ENCODE measurements at regions not wholly inside any gene's neighbourhood (a gene's known extent, or its start where the extent isn't known, plus 50 kb on each side); places are given as distances from the start of the nearest gene placed in this dataset.
"Not testable (repeated sequence)": the region's sequence is repeated elsewhere in the genome, so short reads cannot be mapped to it uniquely, and the experiment has no call there.

- no peak for DNase-seq (ENCODE audit: low read depth in 3 of 3)
Measured at GRCh38 chr3:30520699-30521098, 85.7 kb upstream of the TGFBR2 start.

- no peak for DNase-seq (ENCODE audit: low read depth in 3 of 3)
Measured at GRCh38 chr3:30521156-30521715, 85.2 kb upstream of the TGFBR2 start.

- DNase-seq (ENCODE audit: low read depth in 3 of 3) = no peak
Measured at GRCh38 chr3:30522476-30522875, 83.9 kb upstream of the TGFBR2 start.

GRCh38 chr3:30523366-30523765 is 83.0 kb upstream of the TGFBR2 start:
- no peak for DNase-seq (ENCODE audit: low read depth in 3 of 3)

- DNase-seq (ENCODE audit: low read depth in 3 of 3) = no peak
Measured at GRCh38 chr3:30524357-30525040, 81.9 kb upstream of the TGFBR2 start.

- DNase-seq (ENCODE audit: low read depth in 3 of 3) = no peak
Measured at GRCh38 chr3:30526031-30526430, 80.4 kb upstream of the TGFBR2 start.

- no peak for DNase-seq (ENCODE audit: low read depth in 3 of 3)
Measured at GRCh38 chr3:30527186-30527585, 79.2 kb upstream of the TGFBR2 start.

GRCh38 chr3:30527720-30528119 is 78.7 kb upstream of the TGFBR2 start:
- DNase-seq (ENCODE audit: low read depth in 3 of 3) = no peak

- no peak for DNase-seq (ENCODE audit: low read depth in 3 of 3)
Measured at GRCh38 chr3:30530084-30530483, 76.3 kb upstream of the TGFBR2 start.

- DNase-seq (ENCODE audit: low read depth in 3 of 3) = no peak
Measured at GRCh38 chr3:30531017-30531570, 75.3 kb upstream of the TGFBR2 start.

- no peak for DNase-seq (ENCODE audit: low read depth in 3 of 3)
Measured at GRCh38 chr3:30535525-30535924, 70.9 kb upstream of the TGFBR2 start.

GRCh38 chr3:30538791-30539190 is 67.6 kb upstream of the TGFBR2 start:
- no peak for DNase-seq (ENCODE audit: low read depth in 3 of 3)

- no peak for DNase-seq (ENCODE audit: low read depth in 3 of 3)
Measured at GRCh38 chr3:30539206-30539605, 67.2 kb upstream of the TGFBR2 start.

- DNase-seq (ENCODE audit: low read depth in 3 of 3) = no peak
Measured at GRCh38 chr3:30539772-30540171, 66.6 kb upstream of the TGFBR2 start.

GRCh38 chr3:30541156-30541555 is 65.2 kb upstream of the TGFBR2 start:
- not testable (repeated sequence) for DNase-seq (ENCODE audit: low read depth in 3 of 3)

- DNase-seq (ENCODE audit: low read depth in 3 of 3) = no peak
Measured at GRCh38 chr3:30542897-30543296, 63.5 kb upstream of the TGFBR2 start.

- no peak for DNase-seq (ENCODE audit: low read depth in 3 of 3)
Measured at GRCh38 chr3:30544812-30545211, 61.6 kb upstream of the TGFBR2 start.

GRCh38 chr3:30546934-30547333 is 59.5 kb upstream of the TGFBR2 start:
- no peak for DNase-seq (ENCODE audit: low read depth in 3 of 3)

- DNase-seq (ENCODE audit: low read depth in 3 of 3) = no peak
Measured at GRCh38 chr3:30547716-30548115, 58.7 kb upstream of the TGFBR2 start.

GRCh38 chr3:30548600-30548999 is 57.8 kb upstream of the TGFBR2 start:
- no peak for DNase-seq (ENCODE audit: low read depth in 3 of 3)

GRCh38 chr3:30549600-30549999 is 56.8 kb upstream of the TGFBR2 start:
- DNase-seq (ENCODE audit: low read depth in 3 of 3) = no peak

- DNase-seq (ENCODE audit: low read depth in 3 of 3) = no peak
Measured at GRCh38 chr3:30550246-30550645, 56.2 kb upstream of the TGFBR2 start.

GRCh38 chr3:30551266-30551665 is 55.1 kb upstream of the TGFBR2 start:
- DNase-seq (ENCODE audit: low read depth in 3 of 3) = no peak

- DNase-seq (ENCODE audit: low read depth in 3 of 3) = no peak
Measured at GRCh38 chr3:30551927-30552326, 54.5 kb upstream of the TGFBR2 start.
